HepG2 (cell line): ENCODE measurements at regions not wholly inside any gene's neighbourhood (a gene's known extent, or its start where the extent isn't known, plus 50 kb on each side); places are given as distances from the start of the nearest gene placed in this dataset.

Experiments
- ARNT2 ChIP-seq: sonication (generic); formaldehyde crosslinking; IDR thresholded peaks from 2 replicates; pipeline ENCODE4 v1.8.0; 2022; ENCODE audit warnings: mild to moderate bottlenecking, low read depth, missing genetic modification reagents, moderate library complexity
- CSRNP2 ChIP-seq: sonication (generic); formaldehyde crosslinking; conservative IDR thresholded peaks from 2 replicates; pipeline ENCODE4 v1.8.0; 2022; ENCODE audit warnings: low read depth, missing genetic modification reagents
- DRAP1 ChIP-seq: IDR thresholded peaks from 2 replicates; pipeline ENCODE4 v1.6.1; 2016; ENCODE audit warnings: missing genetic modification reagents, missing compliant biosample characterization
- GRHL1 ChIP-seq: sonication (generic); formaldehyde crosslinking; conservative IDR thresholded peaks from 2 replicates; pipeline ENCODE4 v1.8.0; 2022; ENCODE audit warnings: missing genetic modification reagents
- ISL2 ChIP-seq: sonication (generic); formaldehyde crosslinking; IDR thresholded peaks from 2 replicates; pipeline ENCODE4 v1.5.0; 2020; ENCODE audit warnings: missing genetic modification reagents
- KDM3A ChIP-seq: IDR thresholded peaks from 2 replicates; pipeline ENCODE4 v1.6.1; 2018; ENCODE audit warnings: low read depth, missing compliant biosample characterization
- NR0B2 ChIP-seq: sonication (generic); formaldehyde crosslinking; IDR thresholded peaks from 2 replicates; pipeline ENCODE4 v1.4.0; 2020; ENCODE audit warnings: mild to moderate bottlenecking, missing genetic modification reagents
- PTBP1 ChIP-seq: fragments of 200-400 bp; formaldehyde crosslinking; IDR thresholded peaks from 2 replicates; pipeline ENCODE4 v1.6.1; 2018; ENCODE audit warnings: low read length, low read depth; ENCODE audit not compliant: poor library complexity, severe bottlenecking
- RFX1 ChIP-seq: fragments of 450-650 bp; IDR thresholded peaks from 2 replicates; pipeline ENCODE4 v1.6.1; 2017
- RNF2 ChIP-seq: fragments of 450-650 bp; conservative IDR thresholded peaks from 2 replicates; pipeline ENCODE4 v1.6.1; 2016; ENCODE audit warnings: low read depth
- RXRB ChIP-seq: IDR thresholded peaks from 2 replicates; pipeline ENCODE4 v1.6.1; 2016; ENCODE audit warnings: borderline replicate concordance, missing genetic modification reagents, missing compliant biosample characterization
- SIN3B ChIP-seq: fragments of 150-350 bp; IDR thresholded peaks from 2 replicates; pipeline ENCODE4 v1.6.1; 2014; ENCODE audit warnings: low read length
- SMAD1 ChIP-seq: sonication (generic); formaldehyde crosslinking; IDR thresholded peaks from 2 replicates; pipeline ENCODE4 v1.4.0; 2020; ENCODE audit warnings: missing genetic modification reagents, low read depth, mild to moderate bottlenecking, borderline replicate concordance
- SNAPC2 ChIP-seq: sonication (generic); formaldehyde crosslinking; IDR thresholded peaks from 2 replicates; pipeline ENCODE4 v1.8.1; 2022; ENCODE audit warnings: mild to moderate bottlenecking, missing genetic modification reagents
- SNRNP70 ChIP-seq: fragments of 200-400 bp; formaldehyde crosslinking; IDR thresholded peaks from 2 replicates; pipeline ENCODE4 v1.6.1; 2017; ENCODE audit warnings: mild to moderate bottlenecking, low read depth, low read length, moderate library complexity
- SRSF9 ChIP-seq: fragments of 200-400 bp; formaldehyde crosslinking; IDR thresholded peaks from 2 replicates; pipeline ENCODE4 v1.6.1; 2018; ENCODE audit warnings: borderline replicate concordance, mild to moderate bottlenecking, low read depth, low read length; ENCODE audit not compliant: insufficient read depth, poor library complexity, severe bottlenecking
- STAT5B ChIP-seq: sonication (generic); formaldehyde crosslinking; IDR thresholded peaks from 2 replicates; pipeline ENCODE4 v1.4.0; 2020; ENCODE audit warnings: missing genetic modification reagents
- TFDP1 ChIP-seq: IDR thresholded peaks from 2 replicates; pipeline ENCODE4 v1.6.1; 2016; ENCODE audit warnings: missing compliant biosample characterization, missing genetic modification reagents, borderline replicate concordance
- THRA ChIP-seq: sonication (generic); formaldehyde crosslinking; IDR thresholded peaks from 2 replicates; pipeline ENCODE4 v1.4.0; 2020; ENCODE audit warnings: missing genetic modification reagents, borderline replicate concordance
- ZC3H4 ChIP-seq: sonication (generic); formaldehyde crosslinking; IDR thresholded peaks from 2 replicates; pipeline ENCODE4 v1.4.0; 2020; ENCODE audit warnings: missing genetic modification reagents, borderline replicate concordance
- ZFP41 ChIP-seq: sonication (generic); formaldehyde crosslinking; IDR thresholded peaks from 2 replicates; pipeline ENCODE4 v1.4.0; 2020; ENCODE audit warnings: mild to moderate bottlenecking, missing genetic modification reagents, borderline replicate concordance
- ZFP90 ChIP-seq: sonication (generic); formaldehyde crosslinking; IDR thresholded peaks from 2 replicates; pipeline ENCODE4 v1.8.0; 2022; ENCODE audit warnings: missing genetic modification reagents, mild to moderate bottlenecking, inconsistent platforms, borderline replicate concordance
- ZMAT3 ChIP-seq: sonication (generic); formaldehyde crosslinking; conservative IDR thresholded peaks from 2 replicates; pipeline ENCODE4 v1.7.0; 2021; ENCODE audit warnings: missing genetic modification reagents
- ZNF224 ChIP-seq: sonication (generic); formaldehyde crosslinking; IDR thresholded peaks from 2 replicates; pipeline ENCODE4 v1.5.0; 2020; ENCODE audit warnings: mild to moderate bottlenecking, missing genetic modification reagents
- ZNF549 ChIP-seq: sonication (generic); formaldehyde crosslinking; IDR thresholded peaks from 2 replicates; pipeline ENCODE4 v1.5.0; 2020; ENCODE audit warnings: missing genetic modification reagents
- ZNF790 ChIP-seq: sonication (generic); formaldehyde crosslinking; IDR thresholded peaks from 2 replicates; pipeline ENCODE4 v1.8.0; 2022; ENCODE audit warnings: missing genetic modification reagents, mild to moderate bottlenecking, borderline replicate concordance

- TF ChIP-seq TFDP1, result peak; percentile 86
- TF ChIP-seq GRHL1, result no peak
- TF ChIP-seq ZNF224 (CRISPR knock-in tag), result no peak
- TF ChIP-seq PTBP1, result no peak
- TF ChIP-seq SMAD1 (CRISPR knock-in tag), result no peak
- TF ChIP-seq RXRB (CRISPR knock-in tag), result peak; percentile 87
- no peak for TF ChIP-seq SRSF9
- TF ChIP-seq RNF2, result no peak
- no peak for TF ChIP-seq ZNF790 (CRISPR knock-in tag)
- TF ChIP-seq ZC3H4 (CRISPR knock-in tag), result no peak
- no peak for TF ChIP-seq ZFP90 (CRISPR knock-in tag)
- TF ChIP-seq KDM3A (CRISPR knock-in tag), result no peak
- no peak for TF ChIP-seq SNRNP70
- TF ChIP-seq ZMAT3 (CRISPR knock-in tag), result no peak
- TF ChIP-seq ZNF549 (CRISPR knock-in tag), result no peak
- peak; percentile 79; the same call in 1 of the 2 replicates for TF ChIP-seq THRA
- peak; percentile 72 for TF ChIP-seq ISL2 (CRISPR knock-in tag)
- peak; percentile 38; the same call in 1 of the 2 replicates for TF ChIP-seq DRAP1
- no peak for TF ChIP-seq SIN3B
- no peak for TF ChIP-seq NR0B2 (CRISPR knock-in tag)
- no peak for TF ChIP-seq STAT5B
- 0 out of 2 replicates have a peak, but pooled peaks have one; percentile 6 for TF ChIP-seq RFX1
- no peak for TF ChIP-seq ZFP41 (CRISPR knock-in tag)
- TF ChIP-seq ARNT2 (CRISPR knock-in tag), result no peak
- no peak for TF ChIP-seq CSRNP2 (CRISPR knock-in tag)
- no peak for TF ChIP-seq SNAPC2 (CRISPR knock-in tag)
Observed at GRCh38 chr9:82583524-82583923, 479.4 kb downstream of the RASEF start (continued).
